ENCODE measurements at regions not wholly inside any gene's neighbourhood (a gene's known extent, or its start where the extent isn't known, plus 50 kb on each side); places are given as distances from the start of the nearest gene placed in this dataset.
"Not testable (repeated sequence)": the region's sequence is repeated elsewhere in the genome, so short reads cannot be mapped to it uniquely, and the experiment has no call there.

- no peaks in the 10 kb centered on the region for H3K27me3 Mint-ChIP-seq (ENCODE audit: insufficient read depth, unreplicated experiment)
- H3K27me3 ChIP-seq (replicated peaks; ENCODE audit: control insufficient read depth, insufficient read depth, low read length): no peaks in the 10 kb centered on the region
- H3K4me1 ChIP-seq: no peaks in the 10 kb centered on the region
- H3K9me3 ChIP-seq: no peaks in the 10 kb centered on the region
- peaks cover 11% of the 10 kb centered on the region for H3K9me3 Mint-ChIP-seq (ENCODE audit: unreplicated experiment)
- H3K36me3 Mint-ChIP-seq (ENCODE audit: insufficient read depth, unreplicated experiment): no peaks in the 10 kb centered on the region
- POLR2A ChIA-PET: no interaction called here
- CTCF ChIA-PET: interaction anchor here (0.6 kb wide), 1 partner anchor 370 kb away, joined by 3 read pairs; no protein-coding TSS in a partner anchor
- no peak overlapping the region for H3K27ac Mint-ChIP-seq (ENCODE audit: unreplicated experiment)
- no peak overlapping the region for H3K4me3 Mint-ChIP-seq (ENCODE audit: unreplicated experiment)
- H3K4me1 Mint-ChIP-seq (ENCODE audit: low read depth, unreplicated experiment): no peaks in the 10 kb centered on the region
- intact Hi-C loops (cut with micrococcal nuclease; ENCODE audit: unreplicated experiment): no loop called here
- TF ChIP-seq CTCF (IDR thresholded peaks at IDR 0.05; ENCODE audit: insufficient read depth in 1 of 2, low read depth in 1 of 2, low read length in 1 of 2, severe bottlenecking in 1 of 2, unreplicated experiment in 1 of 2): peak in 1 of 2 experiments; percentile 37
- DNase-seq: peak in 1 of 2 experiments; percentile 20
- H3K4me3 ChIP-seq (ENCODE audit: low read depth, low read length): no peak overlapping the region
- no peaks in the 10 kb centered on the region for H3K36me3 ChIP-seq (ENCODE audit: control insufficient read depth, insufficient read depth, low read length)
- BruUV-seq (replicated peaks): no TSS peak
These were observed 134.7 kb upstream of the VANGL1 start for GRCh38 chr1:115506924-115507589.

- Mint-ChIP-seq H3K4me1 (ENCODE audit: low read depth, unreplicated experiment) (no peaks in the 10 kb centered on the region), H3K9me3 (ENCODE audit: unreplicated experiment) (peaks cover 11% of the 10 kb centered on the region), H3K4me3 (ENCODE audit: unreplicated experiment) (no peak overlapping the region), H3K27ac (ENCODE audit: unreplicated experiment) (no peak overlapping the region), H3K36me3 (ENCODE audit: insufficient read depth, unreplicated experiment) (no peaks in the 10 kb centered on the region), H3K27me3 (ENCODE audit: insufficient read depth, unreplicated experiment) (no peaks in the 10 kb centered on the region)
- intact Hi-C loops (cut with micrococcal nuclease; ENCODE audit: unreplicated experiment): no loop called here
- no TSS peak for BruUV-seq (replicated peaks)
- H3K4me3 ChIP-seq (ENCODE audit: low read depth, low read length): no peak overlapping the region
- H3K4me1 ChIP-seq: no peaks in the 10 kb centered on the region
- H3K9me3 ChIP-seq: no peaks in the 10 kb centered on the region
- no peak for TF ChIP-seq CTCF (IDR thresholded peaks at IDR 0.05; ENCODE audit: insufficient read depth in 1 of 2, low read depth in 1 of 2, low read length in 1 of 2, severe bottlenecking in 1 of 2, unreplicated experiment in 1 of 2)
- no peak for DNase-seq
- POLR2A ChIA-PET: no interaction called here
- CTCF ChIA-PET: interaction anchor here (0.6 kb wide), 1 partner anchor 369 kb away, joined by 3 read pairs; no protein-coding TSS in a partner anchor
- no peaks in the 10 kb centered on the region for H3K36me3 ChIP-seq (ENCODE audit: control insufficient read depth, insufficient read depth, low read length)
- no peaks in the 10 kb centered on the region for H3K27me3 ChIP-seq (replicated peaks; ENCODE audit: control insufficient read depth, insufficient read depth, low read length)
These were observed 135.3 kb upstream of the VANGL1 start for GRCh38 chr1:115506518-115506917.

- CTCF ChIA-PET: no interaction called here
These were observed 136.6 kb upstream of the VANGL1 start for GRCh38 chr1:115505148-115505571.

GRCh38 chr1:115502183-115502582 is 139.6 kb upstream of the VANGL1 start:
- CTCF ChIA-PET; H3K4me1 Mint-ChIP-seq (ENCODE audit: low read depth, unreplicated experiment); POLR2A ChIA-PET; H3K4me1 ChIP-seq; H3K27me3 Mint-ChIP-seq (ENCODE audit: insufficient read depth, unreplicated experiment); H3K4me3 ChIP-seq (ENCODE audit: low read depth, low read length); H3K36me3 Mint-ChIP-seq (ENCODE audit: insufficient read depth, unreplicated experiment); intact Hi-C loops (cut with micrococcal nuclease; ENCODE audit: unreplicated experiment); BruUV-seq (replicated peaks); H3K27me3 ChIP-seq (replicated peaks; ENCODE audit: control insufficient read depth, insufficient read depth, low read length); H3K36me3 ChIP-seq (ENCODE audit: control insufficient read depth, insufficient read depth, low read length); H3K27ac Mint-ChIP-seq (ENCODE audit: unreplicated experiment); DNase-seq; H3K9me3 ChIP-seq; H3K4me3 Mint-ChIP-seq (ENCODE audit: unreplicated experiment): not testable (repeated sequence)
- peaks cover 11% of the 10 kb centered on the region for H3K9me3 Mint-ChIP-seq (ENCODE audit: unreplicated experiment)

More at GRCh38 chr1:115505148-115505571, 136.6 kb upstream of the VANGL1 start:
- no peak overlapping the region for H3K27ac Mint-ChIP-seq (ENCODE audit: unreplicated experiment)
- TF ChIP-seq CTCF (IDR thresholded peaks at IDR 0.05; ENCODE audit: insufficient read depth in 1 of 2, low read depth in 1 of 2, low read length in 1 of 2, severe bottlenecking in 1 of 2, unreplicated experiment in 1 of 2): no peak
- H3K4me1 Mint-ChIP-seq (ENCODE audit: low read depth, unreplicated experiment): no peaks in the 10 kb centered on the region
- DNase-seq: no peak
- H3K4me1 ChIP-seq: no peaks in the 10 kb centered on the region
- no TSS peak for BruUV-seq (replicated peaks)
- intact Hi-C loops (cut with micrococcal nuclease; ENCODE audit: unreplicated experiment): no loop called here
- H3K36me3 Mint-ChIP-seq (ENCODE audit: insufficient read depth, unreplicated experiment): no peaks in the 10 kb centered on the region
- H3K4me3 Mint-ChIP-seq (ENCODE audit: unreplicated experiment): no peak overlapping the region
- H3K4me3 ChIP-seq (ENCODE audit: low read depth, low read length): no peak overlapping the region
- peaks cover 11% of the 10 kb centered on the region for H3K9me3 Mint-ChIP-seq (ENCODE audit: unreplicated experiment)
- POLR2A ChIA-PET: no interaction called here
- H3K9me3 ChIP-seq: no peaks in the 10 kb centered on the region
- no peaks in the 10 kb centered on the region for H3K27me3 ChIP-seq (replicated peaks; ENCODE audit: control insufficient read depth, insufficient read depth, low read length)
- no peaks in the 10 kb centered on the region for H3K27me3 Mint-ChIP-seq (ENCODE audit: insufficient read depth, unreplicated experiment)
- no peaks in the 10 kb centered on the region for H3K36me3 ChIP-seq (ENCODE audit: control insufficient read depth, insufficient read depth, low read length)

Data from Caco-2 (cell line).